Activated gamma-delta T cell treated with Interleukin-2 at 50 U/mL for 16 hours (primary cell): ENCODE measurements at regions not wholly inside any gene's neighbourhood (a gene's known extent, or its start where the extent isn't known, plus 50 kb on each side); places are given as distances from the start of the nearest gene placed in this dataset.
"Not testable (repeated sequence)": the region's sequence is repeated elsewhere in the genome, so short reads cannot be mapped to it uniquely, and the experiment has no call there.

ENCODE experiments used
- DNase-seq: peaks from one replicate; pipeline ENCODE4 v3.0.0-alpha.2; 2020

DNA sequence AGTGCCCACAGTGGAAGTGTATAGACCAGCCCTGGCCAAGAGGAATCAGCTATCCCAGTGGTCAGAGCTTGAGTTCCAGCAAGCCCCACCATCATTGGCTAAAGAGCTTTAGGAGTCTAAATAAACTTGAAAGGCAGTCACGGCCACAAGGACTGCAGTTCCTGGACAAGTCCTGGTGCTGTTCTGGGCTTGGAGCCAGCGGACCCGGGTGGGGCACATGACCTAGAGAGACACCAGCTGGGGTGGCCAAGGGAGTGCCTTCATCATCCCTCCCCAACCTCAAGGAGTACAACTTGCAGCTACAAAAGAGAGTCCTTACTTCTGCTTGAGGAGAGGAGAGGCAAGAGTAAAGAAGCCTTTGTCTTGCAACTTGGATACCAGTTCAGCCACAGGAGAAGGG lies 439.8 kb upstream of the TMEFF2 start:
- no peak for DNase-seq

DNA sequence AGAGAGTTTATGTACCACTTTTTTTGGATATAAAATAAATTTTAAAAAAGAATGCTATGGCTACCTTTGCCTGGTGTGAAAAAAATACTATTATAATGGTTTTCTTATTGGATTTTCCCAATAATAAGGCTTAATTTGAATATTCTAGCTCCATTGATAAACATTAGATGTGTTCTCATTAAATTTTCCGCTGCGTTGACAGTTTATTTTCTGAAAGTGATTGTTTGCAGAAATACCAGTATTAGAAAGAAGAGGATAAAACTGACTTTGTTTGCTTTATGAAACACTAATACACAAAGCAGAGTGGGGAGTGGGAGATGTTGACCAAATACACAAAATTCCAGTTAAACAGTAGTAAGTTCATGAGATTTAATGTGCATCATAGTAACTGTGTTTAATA lies 433.3 kb upstream of the TMEFF2 start:
- no peak for DNase-seq

DNA sequence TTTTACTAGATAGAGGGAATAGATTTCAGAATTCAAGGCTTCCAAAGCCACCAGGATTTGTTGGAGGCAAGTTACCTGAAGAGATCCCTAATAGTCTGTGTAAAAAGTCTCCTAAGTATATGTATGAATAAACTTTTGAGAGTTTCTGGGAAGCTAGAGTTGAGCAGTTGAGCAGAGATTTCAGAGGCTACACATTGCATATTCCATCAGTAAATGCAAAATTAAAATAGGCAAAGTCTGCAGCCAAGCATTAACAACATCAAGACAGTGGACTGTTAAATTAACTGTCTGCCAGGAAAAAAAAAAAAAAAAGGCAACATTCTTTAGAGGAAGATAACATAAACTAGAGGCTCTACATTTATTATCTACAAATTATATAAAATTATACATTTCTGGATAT lies 420.4 kb upstream of the TMEFF2 start:
- DNase-seq = no peak

DNA sequence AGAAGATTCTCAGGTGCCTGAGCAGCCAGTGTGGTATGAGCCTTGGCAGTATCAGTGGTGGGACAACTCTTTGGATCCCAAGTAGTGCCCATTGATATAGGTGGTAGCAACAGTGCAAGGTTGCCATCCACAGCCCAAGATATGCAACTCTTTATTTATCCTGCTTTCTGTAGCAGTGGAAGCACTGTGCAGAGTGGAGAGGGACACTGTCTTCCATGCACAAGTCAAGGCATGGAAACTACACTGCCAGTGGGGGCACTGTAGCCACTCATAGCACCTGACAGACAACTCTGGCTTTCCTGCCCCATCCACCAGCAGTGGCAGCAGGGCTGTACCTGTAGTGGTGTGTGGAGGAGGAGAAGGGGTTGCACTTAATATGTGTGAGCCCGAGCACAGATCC lies 409.6 kb upstream of the TMEFF2 start:
- no peak for DNase-seq

DNA sequence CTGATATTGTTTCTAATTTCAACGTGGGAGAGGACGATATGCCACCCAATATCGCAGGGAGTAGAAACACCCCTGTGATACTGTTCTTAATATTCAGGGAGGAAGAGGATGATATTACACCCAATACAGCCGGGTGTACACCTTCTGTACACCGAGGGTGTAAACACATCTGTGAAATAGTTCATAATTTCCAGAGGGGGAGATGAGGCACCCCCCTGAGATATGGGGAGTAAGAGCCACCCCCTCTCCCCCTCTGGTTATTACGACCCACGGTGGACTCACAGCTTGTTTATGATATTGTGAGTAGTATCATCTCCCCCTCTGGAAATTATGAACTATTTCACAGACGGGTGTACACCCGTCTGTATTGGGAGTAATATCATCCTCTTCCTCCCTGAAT lies 403.9 kb upstream of the TMEFF2 start:
- not testable (repeated sequence) for DNase-seq

DNA sequence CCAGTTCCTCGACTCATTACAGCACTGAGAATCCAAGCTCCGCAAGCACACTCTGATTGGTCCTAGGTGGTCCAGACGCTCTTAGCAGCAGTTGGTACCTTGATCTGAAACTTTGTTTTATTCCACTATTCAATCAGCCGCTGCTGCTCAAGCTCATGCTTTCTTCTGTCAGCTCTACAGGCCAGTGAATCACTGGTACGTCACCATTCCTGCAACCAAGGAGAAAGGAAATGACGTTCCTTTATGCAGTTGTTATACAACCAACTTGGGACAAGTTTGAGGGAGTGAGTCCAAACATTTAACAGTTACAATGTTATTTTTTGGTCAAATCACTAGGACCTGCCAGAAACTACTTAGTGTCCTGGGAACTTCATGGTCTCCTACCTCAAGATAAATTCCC lies 398.8 kb upstream of the TMEFF2 start:
- DNase-seq = no peak

DNA sequence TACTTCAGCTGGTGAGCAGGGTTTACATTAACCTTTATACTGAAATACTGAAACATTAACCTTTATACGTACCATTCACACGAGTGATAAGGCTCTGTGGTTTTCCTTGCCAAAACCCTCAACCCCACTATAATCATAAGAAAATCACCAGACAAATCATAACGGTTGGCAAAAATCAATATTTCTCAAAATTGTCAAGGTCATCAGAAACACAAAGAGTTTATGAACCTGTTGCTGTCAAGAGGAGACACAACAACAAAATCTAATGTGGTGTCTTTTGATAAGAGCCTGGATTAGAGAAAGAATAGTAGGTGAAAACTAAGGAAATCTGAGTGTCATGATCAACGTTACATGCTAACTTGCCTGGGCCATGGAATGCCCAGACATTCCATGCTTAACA lies 396.9 kb upstream of the TMEFF2 start:
- no peak for DNase-seq

DNA sequence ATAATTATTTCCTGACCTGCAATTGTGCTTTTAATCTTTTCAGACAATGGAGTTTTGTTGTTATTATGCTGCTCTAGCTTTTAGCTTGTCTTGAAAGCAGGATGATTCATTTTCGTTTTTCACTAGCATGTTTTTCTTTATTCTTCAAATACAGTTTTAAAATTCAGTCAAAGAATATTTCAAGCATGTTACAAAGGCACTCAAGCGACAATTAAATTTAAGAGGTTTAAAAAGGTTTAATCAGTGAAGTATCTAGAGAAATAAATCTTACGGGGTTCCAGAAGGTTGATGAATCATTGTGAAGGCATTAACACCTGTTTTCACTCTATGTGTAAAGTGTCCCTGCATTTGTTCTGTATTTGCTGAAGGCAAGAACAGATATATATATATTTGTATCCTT lies 390.7 kb upstream of the TMEFF2 start:
- no peak for DNase-seq

DNA sequence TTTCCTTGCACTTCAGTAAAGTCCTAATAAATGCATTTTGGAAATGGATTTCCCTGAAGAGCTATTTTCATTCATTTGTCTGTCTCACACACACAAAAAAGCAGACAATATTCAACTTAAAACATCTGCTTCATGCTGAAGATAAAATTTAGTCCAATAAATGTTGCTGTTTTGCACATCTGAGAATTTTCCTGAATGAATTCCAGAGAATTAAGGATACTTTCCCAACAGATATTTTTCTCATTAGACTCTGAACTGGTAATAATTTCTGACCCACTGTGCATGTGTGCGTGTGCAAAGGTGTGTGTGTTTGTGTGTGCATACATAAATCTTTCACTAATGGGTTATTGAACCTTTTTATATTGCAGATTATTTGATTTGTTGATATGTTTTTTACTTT lies 390.2 kb upstream of the TMEFF2 start:
- no peak for DNase-seq

DNA sequence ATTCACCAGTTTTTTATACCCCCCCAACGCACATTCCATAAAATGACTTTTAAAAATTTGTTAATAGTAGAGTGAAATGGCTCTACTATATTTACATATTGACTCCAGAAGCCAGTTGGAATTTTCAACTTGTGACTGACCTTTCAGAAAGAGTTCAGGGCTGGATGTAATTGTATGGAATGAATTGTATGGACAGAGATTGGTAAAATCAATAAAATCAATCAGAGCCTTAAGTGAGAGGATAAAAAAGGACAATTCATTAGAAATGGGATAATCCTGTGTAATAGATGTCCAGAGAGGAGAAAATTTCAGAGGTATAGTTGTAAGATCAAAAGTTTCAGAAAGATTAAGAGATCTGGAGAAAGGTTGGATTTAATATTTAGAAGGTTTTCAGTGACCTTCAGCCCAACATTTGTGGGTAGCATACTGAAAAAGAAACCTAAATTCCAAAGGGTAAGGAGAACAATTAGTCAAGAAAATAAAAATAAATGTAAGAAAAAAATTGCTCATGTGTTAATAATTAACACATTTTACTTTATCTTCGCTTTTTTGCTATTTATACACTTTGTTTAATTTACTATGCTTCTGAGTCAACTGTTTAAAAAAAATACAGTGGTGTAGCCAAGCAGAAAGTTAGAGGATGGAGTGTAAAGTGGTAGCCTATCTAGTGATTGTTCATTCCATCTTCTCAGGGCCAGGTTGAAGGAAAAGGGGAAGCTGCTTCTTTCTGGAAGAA lies 385.4 kb upstream of the TMEFF2 start:
- DNase-seq = no peak

DNA sequence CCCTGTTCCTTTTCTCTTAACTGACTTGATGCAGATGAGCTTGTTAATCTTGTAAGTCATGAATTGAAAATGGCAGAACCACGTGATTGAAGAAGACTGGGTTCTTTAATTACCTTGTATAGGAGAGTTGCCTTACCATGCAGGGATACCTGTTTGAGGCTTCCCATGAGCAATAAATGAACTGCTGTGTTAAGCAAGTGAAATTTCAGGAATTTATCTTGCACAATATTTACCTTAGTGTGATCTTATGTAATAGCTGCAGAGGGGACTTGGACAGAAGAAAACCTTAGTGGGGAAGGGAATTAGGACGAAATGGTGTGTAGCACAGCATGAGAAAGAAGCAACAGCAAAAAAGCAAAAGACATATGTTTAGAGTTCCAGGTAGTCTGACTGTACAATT lies 384.0 kb upstream of the TMEFF2 start:
- no peak for DNase-seq

DNA sequence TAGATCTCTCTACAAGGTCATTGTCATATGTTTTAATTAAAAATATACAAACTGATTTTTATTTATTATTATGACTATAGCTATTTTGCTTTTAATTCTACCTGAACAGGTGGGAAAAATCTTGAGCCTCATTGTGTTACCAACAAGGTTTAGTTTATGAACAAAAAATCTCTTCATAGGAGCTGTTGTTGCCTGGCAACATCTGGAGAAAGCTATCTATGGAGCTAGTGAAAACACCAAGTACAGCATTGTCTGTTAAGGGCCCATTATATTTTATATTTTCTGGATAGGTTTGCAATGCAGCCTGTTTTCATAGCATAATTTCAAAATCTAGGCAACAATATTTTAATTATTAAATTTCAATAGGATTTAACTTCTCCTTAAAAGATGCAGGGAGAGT lies 383.0 kb upstream of the TMEFF2 start:
- DNase-seq = no peak

DNA sequence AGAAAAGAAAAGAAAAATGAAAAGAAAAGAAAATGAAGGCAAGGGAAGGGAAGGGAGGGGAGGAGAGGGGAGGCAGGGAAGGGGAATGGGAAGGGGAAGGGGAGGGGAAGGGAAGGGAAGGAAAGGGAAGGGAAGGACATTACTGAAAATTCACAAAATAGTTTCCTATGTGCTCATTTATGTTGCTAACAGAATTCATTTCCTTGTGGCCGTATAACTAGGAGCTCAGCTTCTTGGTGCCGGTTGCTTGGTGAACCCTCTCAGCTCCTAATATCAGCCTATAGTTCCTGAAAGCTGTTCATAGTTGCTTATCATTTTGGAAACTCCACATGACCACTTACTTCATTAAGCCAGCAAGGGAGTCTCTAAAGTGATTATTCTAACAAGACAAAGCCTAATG lies 379.8 kb upstream of the TMEFF2 start:
- DNase-seq = no peak

DNA sequence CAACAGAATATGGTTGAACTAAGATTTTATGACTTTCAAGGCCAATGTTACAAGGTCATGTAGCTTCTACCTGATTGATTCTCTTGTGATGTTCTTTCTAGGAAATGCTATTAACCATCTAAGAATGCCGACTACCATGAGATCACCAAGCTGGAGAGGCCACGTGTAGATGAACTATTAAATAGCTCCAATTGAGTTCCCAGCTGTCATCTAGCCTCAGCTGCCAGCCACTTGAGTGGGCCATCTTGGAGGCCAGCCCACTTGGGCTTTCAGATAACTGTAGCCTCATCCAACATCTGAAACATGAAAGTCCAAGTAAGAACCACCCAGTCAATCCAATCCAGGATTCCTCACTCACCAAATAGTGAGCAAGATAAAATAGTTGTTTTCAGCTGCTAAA lies 376.9 kb upstream of the TMEFF2 start:
- DNase-seq = no peak

DNA sequence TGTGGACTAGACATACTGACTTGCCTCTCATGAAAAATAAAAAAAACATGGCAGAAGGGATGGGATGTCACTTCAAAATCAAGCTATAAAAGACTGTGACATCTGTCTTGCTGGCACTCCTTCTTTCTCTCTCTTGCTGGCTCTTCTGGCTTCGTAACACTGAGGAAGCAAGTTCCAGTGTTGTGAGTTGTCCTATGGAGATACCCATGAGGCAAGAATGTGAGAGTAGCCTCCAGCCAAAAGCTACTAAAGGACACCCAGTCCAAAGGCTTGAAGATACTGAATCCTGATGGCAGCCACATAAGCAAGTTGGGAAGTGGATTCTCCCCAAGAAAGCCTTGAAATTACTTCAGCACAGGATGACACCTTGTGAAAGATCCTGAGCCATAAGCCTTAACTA lies 376.1 kb upstream of the TMEFF2 start:
- no peak for DNase-seq

DNA sequence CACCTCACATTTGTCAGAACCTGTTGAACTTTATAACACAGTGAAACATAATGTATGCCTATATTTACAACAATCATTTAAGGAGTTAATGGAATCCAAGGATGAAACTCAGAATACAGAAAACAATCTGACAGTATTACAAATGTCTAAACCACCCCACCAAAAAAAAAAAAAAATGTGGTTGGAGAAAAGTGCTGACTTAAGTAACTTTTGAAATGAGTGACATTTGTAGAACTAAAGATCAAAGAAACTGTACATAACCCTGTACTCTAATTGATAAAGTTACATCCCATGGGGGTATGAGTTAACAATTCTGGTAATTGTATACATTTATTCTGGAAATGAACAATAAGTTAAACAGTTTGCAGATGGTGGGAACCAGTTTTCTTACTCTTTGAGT lies 372.1 kb upstream of the TMEFF2 start:
- DNase-seq = no peak

DNA sequence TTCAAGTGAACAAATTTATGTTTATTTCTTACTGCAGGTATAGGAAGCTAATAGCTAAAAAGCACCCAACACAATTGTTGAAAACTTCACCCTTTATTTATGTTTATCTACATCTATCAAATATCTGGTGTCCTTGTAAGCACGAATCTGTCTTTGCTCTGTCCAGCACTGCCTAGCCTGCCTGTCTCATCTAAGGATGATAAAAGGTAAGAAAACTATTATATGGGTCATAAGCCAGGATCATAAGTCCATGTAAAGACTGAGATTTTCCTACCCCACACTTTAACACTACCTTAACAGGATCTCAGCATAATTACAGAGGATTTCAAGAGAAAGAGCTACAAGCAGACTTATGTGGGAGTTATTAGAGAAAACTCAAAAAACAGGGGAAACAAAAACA lies 365.6 kb upstream of the TMEFF2 start:
- no peak for DNase-seq

DNA sequence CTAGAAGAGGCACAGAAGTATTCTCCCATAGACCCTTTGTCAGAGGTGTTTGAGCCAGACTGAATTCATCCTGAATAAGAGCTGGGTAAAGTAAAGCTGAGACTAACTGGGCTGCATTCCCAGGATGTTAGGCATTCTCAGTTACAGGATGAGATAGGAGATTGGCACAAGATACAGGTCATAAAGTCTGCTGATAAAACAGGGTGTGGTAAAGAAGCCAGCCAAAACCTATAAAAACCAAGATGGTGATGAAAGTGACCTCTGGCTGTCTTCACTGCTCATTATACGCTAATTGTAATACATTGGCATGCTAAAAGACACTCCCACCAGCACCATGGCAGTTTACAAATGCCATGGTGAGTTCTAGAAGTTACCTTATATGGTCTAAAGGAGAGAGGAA lies 364.9 kb upstream of the TMEFF2 start:
- DNase-seq = no peak

DNA sequence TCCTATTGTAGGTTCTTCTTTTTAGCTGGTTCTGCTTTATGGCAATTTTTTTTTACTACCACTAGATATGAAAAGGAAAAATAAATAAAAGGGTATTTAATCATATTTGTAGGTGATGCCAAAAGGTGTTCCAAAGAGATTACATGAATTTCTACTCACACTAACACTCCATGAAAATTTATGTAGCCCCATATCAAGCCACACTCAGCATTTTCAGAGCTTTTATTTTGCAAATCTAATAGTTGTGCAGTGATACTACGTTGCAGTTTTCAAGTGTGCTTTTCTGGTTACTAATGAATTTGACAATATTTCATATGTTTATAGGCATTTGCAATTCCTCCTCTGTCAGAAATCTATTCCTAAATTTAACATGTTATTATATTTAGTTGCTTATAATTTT lies 363.9 kb upstream of the TMEFF2 start:
- no peak for DNase-seq

DNA sequence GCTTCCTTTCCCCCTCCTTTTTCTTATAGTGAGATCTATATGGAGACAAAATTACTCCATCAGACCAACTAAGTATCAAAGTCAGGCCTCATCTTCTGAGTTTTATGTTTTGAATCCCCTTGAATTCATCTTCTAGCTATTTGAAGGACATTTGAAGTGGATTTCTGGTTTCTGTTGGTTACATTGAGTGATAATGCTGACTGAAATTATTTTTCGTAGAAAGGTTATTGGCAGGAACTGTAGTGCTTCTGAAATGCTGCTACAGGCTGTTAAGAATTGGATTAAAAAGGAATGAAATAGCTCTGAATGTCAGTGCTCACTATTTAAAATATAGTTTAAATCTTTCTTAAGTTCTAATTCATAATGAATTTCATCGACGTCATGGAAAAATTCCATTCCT lies 361.0 kb upstream of the TMEFF2 start:
- DNase-seq = no peak

DNA sequence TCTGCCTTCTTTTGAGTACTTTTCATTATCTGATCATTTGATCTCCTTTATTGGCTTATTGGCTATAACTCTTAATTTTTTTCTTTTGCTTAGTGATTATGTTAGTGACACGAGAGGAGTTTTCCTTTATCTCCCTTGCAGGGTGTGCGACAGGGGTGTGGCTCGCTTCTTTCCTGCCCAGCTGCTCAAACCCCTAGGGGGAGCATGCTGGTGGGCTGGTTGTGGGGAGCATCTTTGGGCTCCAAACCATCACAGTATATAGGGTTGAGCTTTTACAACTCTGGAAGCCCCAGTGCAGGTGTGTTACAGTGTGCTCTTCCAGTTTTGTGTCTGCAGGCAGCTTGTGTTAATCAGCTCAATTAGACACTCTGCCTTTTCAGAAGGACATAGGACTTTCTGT lies 357.0 kb upstream of the TMEFF2 start:
- no peak for DNase-seq

DNA sequence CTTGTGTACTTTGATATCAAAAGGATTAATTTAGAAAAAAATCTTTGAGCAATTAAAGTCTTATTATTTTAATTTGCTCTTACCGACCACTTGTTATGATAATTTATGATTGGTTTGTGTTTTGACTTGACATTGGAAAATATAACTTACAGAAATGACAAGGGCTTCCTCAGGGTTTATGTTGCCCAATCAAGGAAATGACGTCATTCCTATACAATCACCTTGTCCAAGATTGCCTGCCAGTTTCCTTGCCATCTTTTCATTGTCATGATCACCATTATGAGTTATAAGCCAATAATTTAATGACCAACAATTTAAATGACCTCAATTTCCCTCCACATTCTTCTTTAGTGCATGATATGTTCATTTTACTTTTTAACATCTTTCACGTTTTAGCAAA lies 351.8 kb upstream of the TMEFF2 start:
- DNase-seq = no peak

DNA sequence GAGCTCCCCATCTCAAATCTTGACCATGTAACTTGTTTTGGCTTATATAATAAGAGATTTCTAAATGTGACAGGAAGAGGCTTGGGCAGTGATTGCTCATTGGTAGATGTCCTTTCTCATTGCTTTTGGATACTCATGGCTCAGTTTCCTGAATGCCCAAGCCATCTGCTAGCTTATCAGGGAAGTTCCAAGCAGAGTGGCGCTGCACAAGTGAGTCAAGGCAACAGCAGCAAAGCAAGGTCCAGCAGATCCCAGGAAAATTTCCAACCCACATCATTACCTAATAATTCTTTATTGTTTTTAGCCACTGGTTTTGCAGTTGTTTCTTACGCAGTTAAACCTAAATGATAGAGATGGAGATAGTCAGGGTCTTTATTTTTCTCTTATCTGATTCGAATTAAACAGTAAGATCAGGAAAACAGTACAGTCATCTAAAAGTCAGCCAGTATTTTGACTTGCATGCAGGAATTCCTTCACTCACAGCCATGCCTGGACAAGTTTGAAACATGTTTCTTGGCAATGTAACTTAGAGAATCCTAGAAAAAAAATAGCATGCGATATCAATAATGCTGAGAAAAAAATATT lies 349.7 kb upstream of the TMEFF2 start:
- no peak for DNase-seq

DNA sequence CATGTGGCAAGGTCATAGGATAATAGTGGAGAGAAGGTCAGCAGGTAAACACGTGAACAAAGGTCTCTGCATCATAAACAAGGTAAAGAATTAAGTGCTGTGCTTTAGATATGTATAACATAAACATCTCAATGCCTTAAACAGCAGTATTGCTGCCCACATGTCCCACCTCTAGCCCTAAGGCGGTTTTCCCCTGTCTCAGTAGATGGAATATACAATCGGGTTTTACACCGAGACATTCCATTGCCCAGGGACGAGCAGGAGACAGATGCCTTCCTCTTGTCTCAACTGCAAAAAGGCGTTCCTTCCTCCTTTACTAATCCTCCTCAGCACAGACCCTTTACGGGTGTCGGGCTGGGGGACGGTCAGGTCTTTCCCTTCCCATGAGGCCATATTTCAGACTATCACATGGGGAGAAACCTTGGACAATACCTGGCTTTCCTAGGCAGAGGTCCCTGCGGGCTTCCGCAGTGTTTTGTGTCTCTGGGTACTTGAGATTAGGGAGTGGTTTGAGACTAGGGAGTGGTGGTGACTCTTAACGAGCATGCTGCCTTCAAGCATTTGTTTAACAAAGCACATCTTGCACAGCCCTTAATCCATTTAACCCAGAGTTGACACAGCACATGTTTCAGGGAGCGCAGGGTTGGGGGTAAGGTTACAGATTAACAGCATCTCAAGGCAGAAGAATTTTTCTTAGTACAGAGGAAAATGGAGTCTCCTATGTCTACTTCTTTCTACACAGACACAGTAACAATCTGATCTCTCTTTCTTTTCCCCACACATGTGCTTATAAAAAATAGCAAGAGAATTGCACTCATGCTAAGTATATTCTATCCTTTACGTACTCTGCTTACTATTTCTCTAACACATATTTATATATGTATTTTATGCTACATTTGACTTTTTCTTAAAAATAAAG lies 347.7 kb upstream of the TMEFF2 start:
- not testable (repeated sequence) for DNase-seq
